22Rv1 (cell line): ENCODE measurements at regions not wholly inside any gene's neighbourhood (a gene's known extent, or its start where the extent isn't known, plus 50 kb on each side); places are given as distances from the start of the nearest gene placed in this dataset.

Source experiments
- H3K27ac ChIP-seq: fragments of 450-650 bp; 2 replicates; pipeline ENCODE4 v1.5.1; 2017
- CTCF ChIP-seq: fragments of 450-650 bp; IDR thresholded peaks from 2 replicates; pipeline ENCODE4 v1.5.1; 2017; ENCODE audit warnings: mild to moderate bottlenecking
- ZFX ChIP-seq: fragments of 450-650 bp; IDR thresholded peaks from 2 replicates; pipeline ENCODE4 v1.6.1; 2017; ENCODE audit warnings: antibody characterized with exemption, borderline replicate concordance

DNA sequence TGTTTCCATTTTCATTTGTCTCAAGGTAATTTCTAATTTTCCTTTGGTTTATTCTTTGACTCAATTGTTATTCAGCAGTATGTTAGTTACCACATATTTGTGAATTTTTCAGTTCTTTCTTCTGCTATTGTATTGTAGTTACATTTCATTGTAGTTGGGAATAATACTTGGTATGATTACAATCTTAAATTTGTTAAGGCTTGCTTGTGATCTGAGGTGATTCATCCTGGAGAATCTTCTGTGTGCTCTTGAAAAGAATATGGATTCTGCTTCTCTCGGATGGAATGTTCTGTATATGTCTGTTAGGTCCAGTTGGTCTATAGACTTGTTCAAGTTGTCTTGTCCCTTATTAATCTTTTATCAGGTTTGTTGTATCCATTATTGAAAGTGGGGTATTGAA, 63.4 kb upstream of the VEPH1 start:
- H3K27ac ChIP-seq = no peak overlapping the region
- TF ChIP-seq ZFX (no peak), CTCF (no peak)

GRCh38 chr3:157559401-157559800, 56.2 kb upstream of the VEPH1 start:
- TF ChIP-seq CTCF = no peak
- no peak for TF ChIP-seq ZFX
- no peak overlapping the region for H3K27ac ChIP-seq
